Glutamatergic neuron (in vitro differentiated cells): ENCODE measurements at regions not wholly inside any gene's neighbourhood (a gene's known extent, or its start where the extent isn't known, plus 50 kb on each side); places are given as distances from the start of the nearest gene placed in this dataset.

Experiments used
- DNase-seq: peaks from one replicate; pipeline ENCODE4 v3.0.0; 2022
- H3K27ac Mint-ChIP-seq: one replicate; pipeline ENCODE4 v1.8.0; 2020; ENCODE audit warnings: mild to moderate bottlenecking, mixed read lengths, inconsistent platforms; ENCODE audit not compliant: unreplicated experiment
- H3K27me3 Mint-ChIP-seq: one replicate; pipeline ENCODE4 v1.8.0; 2020; ENCODE audit warnings: mild to moderate bottlenecking, moderate library complexity, mixed read lengths, inconsistent platforms; ENCODE audit not compliant: unreplicated experiment
- H3K36me3 Mint-ChIP-seq: one replicate; pipeline ENCODE4 v1.8.0; 2020; ENCODE audit warnings: mild to moderate bottlenecking, mixed read lengths, inconsistent platforms; ENCODE audit not compliant: unreplicated experiment
- H3K4me1 Mint-ChIP-seq: one replicate; pipeline ENCODE4 v1.8.0; 2020; ENCODE audit warnings: mild to moderate bottlenecking, low read depth, mixed read lengths, inconsistent platforms; ENCODE audit not compliant: unreplicated experiment
- H3K4me3 Mint-ChIP-seq: one replicate; pipeline ENCODE4 v1.8.0; 2020; ENCODE audit warnings: mild to moderate bottlenecking, mixed read lengths, inconsistent platforms; ENCODE audit not compliant: unreplicated experiment
- H3K9me3 Mint-ChIP-seq: one replicate; pipeline ENCODE4 v1.8.0; 2020; ENCODE audit warnings: mild to moderate bottlenecking, moderate library complexity, mixed read lengths, inconsistent platforms; ENCODE audit not compliant: unreplicated experiment
- TF ChIP-seq, protein P1 (sequence below): fragments of 200-600 bp; sonication (generic); IDR thresholded peaks from one replicate; pipeline ENCODE4 v1.5.0; 2021; ENCODE audit not compliant: partially characterized antibody, unreplicated experiment

DNA sequence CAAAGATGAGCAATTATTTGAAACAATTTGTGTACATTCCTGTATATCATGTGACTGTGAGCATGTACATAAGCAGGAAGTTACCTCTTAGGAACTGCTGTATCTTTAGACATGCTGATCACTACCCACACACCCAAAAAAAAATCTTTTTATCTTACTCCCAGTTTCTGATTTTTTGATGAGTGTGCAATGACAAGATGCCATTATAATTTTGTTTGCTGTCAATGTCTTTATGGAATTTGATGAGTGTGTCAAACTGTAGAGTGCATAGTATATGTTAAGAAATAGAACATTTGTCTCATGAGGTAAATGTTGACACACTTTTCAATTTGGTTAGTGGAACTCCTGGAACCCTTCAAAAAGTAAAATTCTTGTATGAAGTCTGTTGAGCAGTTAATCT, 84.0 kb upstream of the TMEFF2 start:
- H3K27me3 Mint-ChIP-seq = no peaks in the 10 kb centered on the region
- H3K36me3 Mint-ChIP-seq = peaks cover 12% of the 10 kb centered on the region
- H3K4me1 Mint-ChIP-seq = no peaks in the 10 kb centered on the region
- H3K27ac Mint-ChIP-seq = no peak overlapping the region
- DNase-seq = no peak
- H3K4me3 Mint-ChIP-seq = no peak overlapping the region
- peaks cover 4% of the 10 kb centered on the region for H3K9me3 Mint-ChIP-seq
- TF ChIP-seq, protein P1, sequence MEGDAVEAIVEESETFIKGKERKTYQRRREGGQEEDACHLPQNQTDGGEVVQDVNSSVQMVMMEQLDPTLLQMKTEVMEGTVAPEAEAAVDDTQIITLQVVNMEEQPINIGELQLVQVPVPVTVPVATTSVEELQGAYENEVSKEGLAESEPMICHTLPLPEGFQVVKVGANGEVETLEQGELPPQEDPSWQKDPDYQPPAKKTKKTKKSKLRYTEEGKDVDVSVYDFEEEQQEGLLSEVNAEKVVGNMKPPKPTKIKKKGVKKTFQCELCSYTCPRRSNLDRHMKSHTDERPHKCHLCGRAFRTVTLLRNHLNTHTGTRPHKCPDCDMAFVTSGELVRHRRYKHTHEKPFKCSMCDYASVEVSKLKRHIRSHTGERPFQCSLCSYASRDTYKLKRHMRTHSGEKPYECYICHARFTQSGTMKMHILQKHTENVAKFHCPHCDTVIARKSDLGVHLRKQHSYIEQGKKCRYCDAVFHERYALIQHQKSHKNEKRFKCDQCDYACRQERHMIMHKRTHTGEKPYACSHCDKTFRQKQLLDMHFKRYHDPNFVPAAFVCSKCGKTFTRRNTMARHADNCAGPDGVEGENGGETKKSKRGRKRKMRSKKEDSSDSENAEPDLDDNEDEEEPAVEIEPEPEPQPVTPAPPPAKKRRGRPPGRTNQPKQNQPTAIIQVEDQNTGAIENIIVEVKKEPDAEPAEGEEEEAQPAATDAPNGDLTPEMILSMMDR = no peak

DNA sequence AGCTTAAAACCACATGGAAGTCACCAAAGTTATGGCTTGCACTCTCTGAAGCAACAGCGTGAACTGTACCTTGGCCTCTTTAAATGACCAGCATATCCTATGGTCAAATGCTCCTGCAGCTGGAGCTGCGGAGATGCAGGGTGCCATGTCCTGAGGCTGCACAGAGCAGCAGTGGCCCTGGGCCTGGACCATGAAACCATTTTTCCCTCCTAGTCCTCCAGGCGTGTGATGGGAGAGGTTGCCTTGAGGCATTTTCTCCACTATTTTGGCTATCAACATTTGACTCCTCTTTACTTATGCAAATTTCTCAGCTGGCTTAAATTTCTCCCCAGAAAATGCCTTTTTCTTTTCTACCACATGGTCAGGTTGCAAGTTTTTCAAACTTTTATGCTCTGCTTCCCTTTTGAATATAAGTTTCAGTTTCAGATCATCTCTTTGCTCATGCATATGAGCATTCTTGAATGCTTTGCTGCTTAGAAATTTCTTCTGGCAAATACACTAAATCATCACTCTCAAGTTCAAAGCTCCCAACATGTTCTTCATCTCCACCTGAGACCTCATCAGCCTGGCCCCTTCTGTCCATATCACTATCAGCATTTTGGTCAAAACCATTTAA, 82.9 kb upstream of the TMEFF2 start:
- peaks cover 12% of the 10 kb centered on the region for H3K36me3 Mint-ChIP-seq
- peaks cover 4% of the 10 kb centered on the region for H3K9me3 Mint-ChIP-seq
- H3K27me3 Mint-ChIP-seq = no peaks in the 10 kb centered on the region
- no peak for DNase-seq
- H3K4me1 Mint-ChIP-seq = no peaks in the 10 kb centered on the region
- TF ChIP-seq, protein P1 = no peak
- no peak overlapping the region for H3K4me3 Mint-ChIP-seq
- H3K27ac Mint-ChIP-seq = no peak overlapping the region

DNA sequence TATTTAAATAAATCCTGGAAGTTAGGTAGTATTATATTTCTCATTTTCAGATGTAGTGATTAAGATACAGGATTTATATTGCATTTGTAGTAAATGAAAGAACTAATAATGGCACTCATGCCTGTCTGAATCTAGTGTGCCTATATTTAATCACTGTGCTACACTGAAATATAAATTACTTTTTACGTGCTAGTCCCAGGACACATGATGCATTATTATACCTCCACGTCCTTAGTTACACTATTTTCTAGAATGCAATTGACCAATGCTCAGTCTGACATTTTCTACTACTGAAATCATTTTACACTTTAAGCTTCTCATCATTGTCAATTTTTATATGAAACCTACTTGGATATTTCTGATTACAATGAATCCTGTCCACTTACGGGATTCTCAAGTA, 80.9 kb upstream of the TMEFF2 start:
- no peaks in the 10 kb centered on the region for H3K4me1 Mint-ChIP-seq
- H3K27me3 Mint-ChIP-seq = no peaks in the 10 kb centered on the region
- H3K36me3 Mint-ChIP-seq = peaks cover 12% of the 10 kb centered on the region
- H3K27ac Mint-ChIP-seq = no peak overlapping the region
- no peak overlapping the region for H3K4me3 Mint-ChIP-seq
- H3K9me3 Mint-ChIP-seq = peaks cover 4% of the 10 kb centered on the region
- TF ChIP-seq, protein P1 = no peak
- DNase-seq = no peak

DNA sequence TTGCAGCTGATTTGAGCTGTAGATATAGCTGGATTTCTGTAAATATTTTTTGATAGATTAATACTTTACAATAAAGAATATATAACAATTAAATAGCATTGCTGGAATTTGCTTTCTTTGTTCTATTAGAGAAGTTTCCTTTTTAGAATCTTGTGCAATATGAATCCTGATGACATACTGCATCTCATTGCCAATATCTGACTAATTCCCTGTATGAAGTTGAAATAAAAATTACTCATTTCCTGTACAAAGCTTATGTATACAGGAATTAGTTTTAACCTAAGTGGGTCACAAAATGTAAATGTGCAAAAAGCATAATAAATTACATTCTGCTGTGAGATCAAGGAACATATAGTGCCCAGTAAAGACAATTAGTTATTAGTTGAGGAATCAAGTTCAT, 72.8 kb upstream of the TMEFF2 start:
- Mint-ChIP-seq H3K9me3 (no peaks in the 10 kb centered on the region), H3K4me3 (no peak overlapping the region), H3K36me3 (no peaks in the 10 kb centered on the region), H3K27ac (no peak overlapping the region), H3K4me1 (no peaks in the 10 kb centered on the region), H3K27me3 (no peaks in the 10 kb centered on the region)
- TF ChIP-seq, protein P1 = no peak
- DNase-seq = no peak

DNA sequence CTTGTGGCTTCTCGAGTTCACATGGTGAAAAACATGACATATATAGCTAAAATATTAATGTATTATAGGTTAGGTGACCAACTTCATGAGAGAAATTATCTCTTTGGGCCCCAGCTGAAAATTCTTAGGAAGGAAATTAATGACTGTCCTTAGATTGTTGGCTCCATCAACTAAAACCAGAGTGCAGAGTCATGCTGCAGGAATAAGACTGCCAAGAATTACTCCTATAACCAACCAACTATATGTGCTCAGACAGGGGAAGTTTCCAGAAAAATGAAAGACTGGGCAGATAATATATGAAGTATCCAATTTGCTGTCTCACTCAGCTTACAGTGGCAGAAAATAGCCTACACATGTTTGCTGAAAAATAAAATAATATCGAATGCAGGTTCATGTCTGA, 71.0 kb upstream of the TMEFF2 start:
- TF ChIP-seq, protein P1 = no peak
- H3K4me3 Mint-ChIP-seq = no peak overlapping the region
- no peaks in the 10 kb centered on the region for H3K36me3 Mint-ChIP-seq
- DNase-seq = no peak
- no peak overlapping the region for H3K27ac Mint-ChIP-seq
- no peaks in the 10 kb centered on the region for H3K4me1 Mint-ChIP-seq
- H3K9me3 Mint-ChIP-seq = no peaks in the 10 kb centered on the region
- no peaks in the 10 kb centered on the region for H3K27me3 Mint-ChIP-seq
